RKO (cell line): ENCODE measurements at regions not wholly inside any gene's neighbourhood (a gene's known extent, or its start where the extent isn't known, plus 50 kb on each side); places are given as distances from the start of the nearest gene placed in this dataset.

Experiments
- DNase-seq: peaks from one replicate; pipeline ENCODE4 v3.0.0-alpha.2; 2016; ENCODE audit warnings: low spot score

DNA sequence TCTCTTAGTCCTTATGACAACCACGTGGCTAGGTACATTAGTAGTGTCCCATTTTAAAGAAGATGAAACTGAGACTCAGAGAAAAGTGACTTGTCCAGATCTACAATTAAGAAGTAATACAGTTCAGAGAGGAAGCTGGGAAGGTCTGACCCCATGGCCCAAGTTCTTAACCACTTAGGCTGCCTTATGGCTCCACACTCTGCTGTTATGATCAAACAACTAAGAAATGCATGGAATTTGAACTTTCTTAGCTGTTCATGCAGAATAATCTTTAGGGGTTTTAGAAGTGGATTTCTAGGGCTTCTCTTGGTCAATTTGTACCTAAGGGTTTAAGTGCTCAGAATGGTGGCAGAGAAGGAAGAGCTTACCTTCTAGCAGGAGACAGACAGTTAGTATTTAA, 128.0 kb upstream of the MSX2 start:
- no peak for DNase-seq

DNA sequence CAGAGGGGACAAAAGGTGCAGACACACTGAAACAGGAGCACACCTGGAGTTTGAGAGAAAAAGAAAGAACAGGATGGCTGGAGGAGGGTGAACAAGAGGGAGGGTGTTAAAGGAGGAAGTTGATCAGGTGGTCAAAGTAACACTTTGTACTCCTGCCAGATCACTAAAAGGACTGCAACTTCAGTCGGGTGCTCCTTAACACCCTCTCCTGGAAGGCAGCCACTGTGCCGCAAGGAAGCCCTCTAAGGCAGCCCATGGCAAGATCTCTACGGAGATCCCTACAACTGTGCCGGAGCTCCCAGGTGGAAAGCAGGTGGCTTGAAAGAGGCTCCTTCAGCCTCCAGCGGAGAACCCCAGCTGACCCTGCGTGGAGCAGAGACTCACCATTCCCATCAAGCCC, 124.4 kb upstream of the MSX2 start:
- DNase-seq = no peak

DNA sequence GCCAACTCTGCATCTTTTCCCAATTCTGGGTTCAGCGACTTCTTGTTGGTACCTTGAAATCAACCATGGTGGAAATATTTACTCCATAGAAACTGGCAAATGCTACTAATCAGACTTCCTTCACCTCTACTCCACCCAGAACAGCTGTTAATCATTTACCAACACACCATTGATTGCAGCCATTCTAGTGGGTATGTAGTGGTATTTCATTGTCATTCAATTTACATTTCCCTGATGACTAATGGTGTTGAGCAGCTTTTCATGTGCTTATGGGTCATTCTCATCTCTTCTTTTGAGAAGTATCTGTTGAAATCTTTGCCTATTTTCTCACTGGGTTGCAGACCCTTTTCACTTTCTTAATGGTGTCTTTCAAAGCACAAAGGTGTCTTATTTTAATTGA, 122.4 kb upstream of the MSX2 start:
- DNase-seq = no peak

DNA sequence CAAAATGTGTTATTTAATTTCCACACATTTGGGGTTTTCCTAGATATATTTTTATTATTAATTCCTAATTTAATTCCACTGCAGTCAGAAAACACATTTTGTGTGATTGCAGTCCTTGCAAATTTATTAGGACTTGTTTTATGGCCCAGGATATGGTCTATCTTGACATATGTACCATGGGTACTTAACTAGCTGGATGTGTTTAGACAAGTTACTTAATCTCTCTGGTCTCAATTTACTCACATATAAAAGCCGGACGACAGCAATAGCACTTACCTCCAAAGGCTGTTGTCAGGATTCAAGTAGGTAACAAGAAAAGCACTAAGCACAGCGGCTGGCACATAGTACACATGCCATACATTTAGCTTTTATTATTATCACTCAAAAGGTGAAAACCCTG, 118.2 kb upstream of the MSX2 start:
- no peak for DNase-seq

DNA sequence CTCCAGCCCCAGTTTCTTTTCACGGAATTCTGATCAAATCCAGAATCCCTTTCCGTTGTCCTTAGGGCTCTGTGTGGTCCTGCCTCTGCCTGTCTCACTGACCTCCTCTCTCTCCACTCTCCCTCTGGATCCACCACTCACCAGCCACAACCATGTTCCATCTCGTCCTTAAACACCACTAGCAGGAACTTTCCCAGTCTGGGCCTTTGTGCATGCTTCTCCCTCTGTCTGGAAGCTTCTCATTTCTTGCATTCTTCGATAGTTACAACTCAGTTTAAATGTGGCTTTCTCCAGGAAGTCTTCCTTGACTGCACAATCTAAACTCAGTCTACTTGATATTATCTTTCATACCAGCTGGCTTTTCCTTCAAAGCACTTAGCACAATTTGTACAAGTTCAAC, 117.7 kb upstream of the MSX2 start:
- no peak for DNase-seq

DNA sequence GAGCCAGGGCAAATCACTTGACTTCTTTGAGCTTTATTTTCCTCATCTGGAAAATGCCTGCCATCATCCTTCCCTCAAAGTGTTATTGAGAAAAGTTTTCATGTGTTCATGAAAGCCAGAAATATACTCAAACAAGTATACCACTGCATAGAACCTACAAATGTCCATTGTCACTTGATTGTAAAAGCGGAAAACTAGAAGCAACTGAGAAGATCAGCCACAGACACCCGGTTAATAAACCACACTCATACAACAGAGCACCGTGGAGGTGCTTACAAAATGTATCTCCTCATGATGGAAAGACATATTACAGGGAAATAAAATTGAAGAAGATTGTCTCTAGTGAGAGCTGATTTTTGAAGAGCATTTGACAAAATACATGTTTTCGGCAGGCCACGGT, 117.2 kb upstream of the MSX2 start:
- DNase-seq = no peak

DNA sequence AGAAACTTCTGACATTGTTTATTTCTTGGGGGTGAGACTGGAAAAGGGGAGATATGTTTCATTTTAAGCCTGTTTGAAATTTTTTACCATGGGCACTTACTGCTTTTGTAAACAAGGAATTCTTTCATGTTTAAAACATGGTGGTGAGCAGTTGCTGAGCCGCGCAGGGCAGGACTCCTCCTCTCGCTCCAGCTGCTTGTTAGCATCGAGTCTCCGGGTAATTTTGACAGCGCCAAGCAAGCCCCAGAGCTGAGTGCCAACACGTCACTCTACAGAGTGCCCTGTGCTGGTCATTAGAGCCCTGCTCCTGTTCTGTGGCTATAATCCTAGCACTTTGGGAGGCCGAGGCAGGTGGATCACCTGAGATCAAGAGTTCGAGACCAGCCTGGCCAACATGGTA, 116.5 kb upstream of the MSX2 start:
- no peak for DNase-seq

DNA sequence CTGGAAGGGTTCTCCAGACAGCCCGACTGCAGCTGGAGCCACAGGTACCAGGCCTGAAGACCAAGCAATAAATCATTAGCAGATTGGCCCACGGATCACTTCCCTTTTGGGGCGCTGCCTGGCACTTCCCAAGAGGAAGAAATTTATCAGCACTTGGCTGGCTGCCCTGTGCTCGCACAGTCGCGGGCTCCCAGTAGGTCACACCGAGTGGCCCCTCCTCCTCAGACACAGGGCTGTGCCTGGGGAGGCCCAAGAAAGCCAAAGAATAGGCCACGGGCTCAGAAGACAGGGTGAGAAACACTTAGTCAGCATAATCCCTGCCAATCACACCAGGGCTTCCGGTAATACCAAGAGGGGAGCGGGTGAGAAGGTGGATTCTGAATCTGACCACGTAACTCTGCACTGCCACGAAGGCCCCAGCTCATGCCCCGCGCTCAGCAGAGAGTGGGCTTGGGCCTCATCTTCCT, 115.7 kb upstream of the MSX2 start:
- DNase-seq = peak; percentile 51

DNA sequence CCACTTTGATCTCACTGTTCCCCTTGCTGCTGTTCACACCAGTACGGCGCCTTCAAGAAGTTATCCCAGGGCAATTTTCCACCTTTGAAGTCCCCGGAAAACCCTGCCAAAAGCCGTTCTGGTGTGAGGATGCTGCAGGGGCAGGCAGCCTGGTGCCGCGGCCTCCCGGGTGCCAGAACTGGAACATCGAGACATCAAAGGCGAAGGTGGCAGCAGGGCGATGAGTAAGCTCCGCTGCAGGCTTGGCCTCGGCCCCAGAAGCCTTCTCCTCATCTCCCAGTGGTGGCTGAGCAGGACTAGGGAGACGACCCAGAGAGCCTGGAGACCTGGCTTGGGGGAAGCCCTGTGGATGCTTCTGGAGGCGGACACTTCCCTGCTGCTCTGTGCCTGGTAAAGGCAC, 115.3 kb upstream of the MSX2 start:
- no peak for DNase-seq

DNA sequence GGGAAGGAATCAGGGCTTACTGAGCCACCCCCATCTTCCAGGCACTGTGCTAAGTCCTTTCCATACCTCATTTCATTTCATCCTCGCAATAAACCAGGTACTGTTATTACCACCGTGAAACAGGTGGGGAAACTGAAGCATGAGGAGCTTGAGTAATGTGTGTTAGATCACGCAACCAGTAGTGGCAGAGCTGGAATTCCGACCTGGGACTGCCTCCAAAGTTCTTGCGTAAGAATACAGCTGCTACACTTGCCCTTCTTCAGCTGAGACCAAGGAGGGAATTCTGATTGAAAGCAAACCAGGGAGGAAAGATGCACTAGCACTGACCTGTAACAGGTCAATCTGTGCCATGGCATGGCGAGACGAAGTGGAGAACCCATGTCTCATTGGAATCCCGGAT, 113.4 kb upstream of the MSX2 start:
- DNase-seq = no peak

DNA sequence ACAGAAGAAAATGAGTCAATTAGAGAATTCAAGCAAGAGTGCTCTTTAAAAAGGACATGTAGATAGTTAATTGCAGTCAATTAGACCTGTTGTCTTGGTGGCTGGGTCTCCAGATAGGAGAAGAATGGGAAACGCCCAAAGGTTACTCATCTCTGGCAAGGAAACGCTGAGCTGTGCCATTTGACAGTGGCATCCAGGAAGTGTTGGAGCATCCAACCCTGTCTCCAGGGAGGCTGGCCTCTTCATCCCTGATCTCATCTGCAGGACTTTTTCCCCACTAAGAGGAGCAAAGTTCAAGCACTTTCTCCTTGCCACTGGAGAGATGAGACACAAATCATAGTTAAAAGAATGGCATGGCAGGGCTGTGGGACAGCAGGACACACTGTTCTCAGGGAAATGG, 111.7 kb upstream of the MSX2 start:
- peak; percentile 2 for DNase-seq

DNA sequence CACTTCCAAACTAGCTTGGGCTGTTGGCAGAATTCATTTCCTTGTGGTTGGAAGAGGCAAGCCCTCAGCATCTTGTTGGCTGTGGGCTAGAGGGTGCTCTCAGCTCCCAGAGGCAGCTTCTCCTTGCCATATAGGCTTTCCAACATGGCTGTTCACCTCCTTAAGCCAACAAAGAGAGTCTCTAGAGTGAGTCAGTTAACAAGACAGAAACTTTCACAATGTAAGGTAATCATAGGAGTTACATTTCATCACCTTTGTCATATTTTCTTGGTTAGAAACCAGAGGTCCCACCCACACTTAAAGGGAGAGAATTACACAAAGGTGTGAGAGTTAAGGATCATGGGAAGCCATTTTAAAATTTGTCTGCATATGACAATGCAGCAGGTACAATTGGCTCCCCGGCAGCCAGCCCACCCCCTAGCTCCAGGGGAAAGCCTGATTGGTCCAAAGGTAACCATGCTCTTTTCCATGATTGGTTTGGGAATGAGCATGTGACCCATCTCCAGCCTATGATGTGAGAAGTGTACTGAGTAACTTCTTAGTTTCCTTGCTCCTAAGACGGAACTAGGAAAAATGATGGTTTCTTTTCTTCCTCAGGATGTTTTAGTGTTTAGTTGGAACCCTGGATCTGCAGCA, 109.8 kb upstream of the MSX2 start:
- DNase-seq = no peak

DNA sequence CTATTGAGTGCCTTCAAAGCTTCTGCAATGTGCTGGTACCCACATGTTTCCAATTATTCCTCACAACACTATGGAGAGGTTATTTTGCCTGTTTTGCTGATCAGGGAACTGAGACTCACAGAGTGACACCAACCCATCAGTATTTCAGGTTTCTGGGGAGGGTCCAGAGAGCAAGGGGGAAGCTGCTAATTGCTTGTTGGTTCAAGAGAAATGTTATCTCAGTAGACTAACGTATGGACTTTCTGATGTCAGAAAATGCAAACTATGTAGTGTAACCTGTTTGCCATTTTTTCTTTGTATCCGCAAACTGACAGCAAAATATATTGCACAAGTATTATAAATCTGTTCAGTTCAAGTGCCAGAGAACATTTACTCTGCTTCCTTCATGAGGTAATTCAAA, 108.3 kb upstream of the MSX2 start:
- DNase-seq = no peak

DNA sequence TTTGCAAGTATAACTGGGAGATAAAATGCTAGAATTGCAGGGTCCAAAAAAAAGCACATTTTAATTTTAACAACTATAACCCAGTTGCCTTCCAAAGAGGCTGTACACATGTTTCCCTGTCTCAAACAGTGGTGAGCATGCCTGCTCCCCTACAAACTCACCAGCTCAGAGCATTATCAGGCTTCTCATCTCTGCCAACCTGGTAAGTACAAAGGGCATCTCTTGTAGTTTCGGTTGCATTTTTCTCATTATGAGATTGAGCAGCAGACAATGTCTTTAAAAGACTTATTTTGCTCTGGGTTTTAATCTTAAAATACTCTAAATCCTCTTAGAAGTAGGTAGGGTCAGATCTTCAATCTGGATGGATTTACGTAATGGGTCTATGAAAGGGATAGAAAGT, 107.1 kb upstream of the MSX2 start:
- DNase-seq = no peak

DNA sequence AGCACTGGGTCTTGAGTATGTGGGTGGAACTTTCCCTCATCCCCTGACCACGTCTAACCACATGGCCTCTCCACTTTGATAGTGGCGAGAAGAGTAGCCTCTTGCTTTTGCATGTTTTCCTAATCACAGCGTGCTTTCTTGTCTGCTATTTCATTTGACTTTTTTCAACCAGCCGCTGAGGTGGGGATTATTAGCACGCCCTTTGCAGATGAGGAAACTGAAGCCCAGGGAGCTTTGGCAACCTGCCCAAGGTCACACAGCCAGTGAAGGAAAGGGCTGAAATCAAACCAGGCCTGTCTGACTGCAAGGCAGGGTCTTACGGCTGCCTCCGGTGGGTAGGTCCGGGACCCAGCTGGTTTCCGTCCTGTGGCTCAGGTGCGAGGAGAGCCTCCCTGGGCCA, 106.5 kb upstream of the MSX2 start:
- DNase-seq = no peak

DNA sequence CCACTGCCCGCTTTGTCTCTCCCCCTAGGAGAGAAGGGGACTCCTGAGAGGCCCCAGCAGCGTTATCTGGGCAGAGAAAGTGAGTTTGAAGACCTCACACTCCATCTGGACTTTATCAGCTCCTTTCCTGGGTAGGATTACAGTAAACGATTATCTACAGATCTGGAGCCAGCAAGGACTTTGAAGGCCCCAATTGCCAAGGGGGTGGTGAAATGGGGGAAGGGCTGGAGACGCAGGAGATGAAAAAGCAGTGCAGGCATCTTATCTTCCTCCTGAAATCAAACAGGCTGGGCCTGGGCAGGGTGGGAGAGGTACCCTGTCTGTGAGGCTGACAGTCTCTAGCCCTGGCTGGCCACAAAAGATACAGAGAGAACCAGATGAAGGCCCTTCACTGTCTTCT, 105.8 kb upstream of the MSX2 start:
- no peak for DNase-seq

DNA sequence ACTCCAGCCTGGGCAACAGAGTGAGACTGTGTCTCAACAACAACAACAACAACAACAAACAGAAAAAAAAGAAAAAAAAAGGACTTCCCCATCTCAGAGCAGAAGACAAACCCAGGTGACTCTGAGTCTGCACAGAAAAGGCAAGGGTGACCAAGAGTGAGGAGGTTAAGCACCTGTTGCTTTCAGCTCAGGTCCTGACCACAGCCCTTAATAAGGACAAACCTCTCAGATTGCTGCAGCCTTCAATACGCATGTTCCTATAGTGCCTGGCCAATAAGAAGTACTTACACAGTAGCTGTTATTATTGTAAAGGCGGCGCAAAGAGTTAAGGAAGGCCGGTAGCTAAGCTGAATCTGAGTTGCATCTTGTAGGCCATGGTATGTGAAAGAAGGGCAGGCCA, 102.3 kb upstream of the MSX2 start:
- DNase-seq = no peak

DNA sequence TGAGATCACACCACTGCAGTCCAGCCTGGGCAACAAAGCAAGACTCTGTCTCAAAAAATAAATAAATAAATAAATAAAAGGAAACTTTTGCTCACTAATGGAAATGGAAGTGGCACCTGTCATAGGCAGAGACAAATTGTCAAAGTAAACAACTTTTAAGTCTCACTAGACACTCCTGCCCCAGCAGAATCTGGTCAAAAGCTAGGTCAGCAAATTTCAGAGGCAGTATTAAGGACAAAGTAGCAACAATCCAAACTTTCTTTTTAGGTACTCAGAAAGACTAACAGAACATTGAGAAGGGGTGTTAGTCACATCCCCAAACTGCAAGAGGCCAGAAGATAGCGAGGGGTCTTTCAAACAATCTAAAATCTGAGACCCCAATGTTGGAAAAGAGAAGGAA, 101.4 kb upstream of the MSX2 start:
- no peak for DNase-seq

DNA sequence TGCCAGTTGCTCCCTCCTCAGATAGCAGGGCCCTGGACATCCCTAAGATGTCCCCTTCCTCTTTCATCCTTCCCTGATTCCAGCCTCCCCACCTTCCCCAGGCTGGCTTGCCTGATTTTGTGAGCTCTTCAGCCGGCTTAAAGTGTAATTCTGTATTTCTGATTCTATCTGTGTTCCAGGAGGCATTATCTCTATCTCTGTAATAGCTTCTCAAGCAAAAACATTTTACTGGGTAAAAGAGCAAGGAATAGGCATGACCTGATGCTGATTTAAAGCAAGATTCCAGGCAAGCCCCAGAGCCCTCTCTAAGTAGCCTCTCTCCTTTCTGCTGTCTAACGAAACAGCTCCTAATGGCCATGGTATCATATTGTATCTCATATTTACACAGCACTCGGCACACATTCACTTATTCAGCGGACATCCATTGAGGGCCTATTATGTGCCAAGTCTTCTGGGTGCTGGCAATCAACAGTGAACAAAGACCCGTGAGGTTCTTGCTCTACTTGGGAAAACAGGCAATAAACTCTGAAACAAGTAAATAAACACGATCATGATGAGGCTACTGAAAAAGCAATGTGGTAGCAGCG, 100.9 kb upstream of the MSX2 start:
- DNase-seq = no peak

DNA sequence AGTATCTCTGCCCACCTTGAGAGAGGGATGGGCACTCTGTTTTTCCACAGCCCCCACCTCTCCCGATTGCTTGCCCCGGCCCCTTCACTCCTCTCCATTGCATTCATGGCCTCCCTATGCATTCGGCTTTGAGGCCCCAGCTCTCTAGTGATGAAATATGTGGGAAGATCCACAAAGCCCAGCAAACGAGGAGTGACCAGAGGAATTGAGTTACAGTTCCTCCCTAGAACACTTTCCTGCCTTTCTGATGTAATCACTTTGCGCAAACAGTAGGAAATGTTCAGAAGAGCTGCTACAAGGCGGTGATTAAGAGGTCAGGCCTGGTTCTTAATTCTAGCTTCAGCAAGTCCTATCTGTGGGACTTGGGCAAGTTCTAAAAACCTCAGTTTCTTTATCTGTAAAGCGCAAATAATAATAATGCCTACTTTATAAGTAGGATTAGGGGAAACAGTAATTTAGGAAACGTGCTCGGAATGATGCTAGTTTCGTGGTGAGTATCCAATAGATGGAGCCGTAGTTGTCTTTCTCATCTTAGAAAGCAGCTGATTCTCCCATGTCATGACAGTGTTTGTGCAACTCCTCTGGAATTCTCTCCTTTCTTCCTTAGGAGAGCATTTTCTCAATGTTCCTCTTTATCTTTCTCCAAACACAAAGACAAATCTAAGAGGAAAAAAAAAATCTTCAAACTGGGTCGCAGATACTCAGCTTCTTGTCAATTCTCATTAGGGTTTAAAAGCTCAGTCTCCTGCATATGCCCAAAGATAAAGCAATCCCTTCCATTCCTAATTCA, 99.5 kb upstream of the MSX2 start:
- DNase-seq = no peak

DNA sequence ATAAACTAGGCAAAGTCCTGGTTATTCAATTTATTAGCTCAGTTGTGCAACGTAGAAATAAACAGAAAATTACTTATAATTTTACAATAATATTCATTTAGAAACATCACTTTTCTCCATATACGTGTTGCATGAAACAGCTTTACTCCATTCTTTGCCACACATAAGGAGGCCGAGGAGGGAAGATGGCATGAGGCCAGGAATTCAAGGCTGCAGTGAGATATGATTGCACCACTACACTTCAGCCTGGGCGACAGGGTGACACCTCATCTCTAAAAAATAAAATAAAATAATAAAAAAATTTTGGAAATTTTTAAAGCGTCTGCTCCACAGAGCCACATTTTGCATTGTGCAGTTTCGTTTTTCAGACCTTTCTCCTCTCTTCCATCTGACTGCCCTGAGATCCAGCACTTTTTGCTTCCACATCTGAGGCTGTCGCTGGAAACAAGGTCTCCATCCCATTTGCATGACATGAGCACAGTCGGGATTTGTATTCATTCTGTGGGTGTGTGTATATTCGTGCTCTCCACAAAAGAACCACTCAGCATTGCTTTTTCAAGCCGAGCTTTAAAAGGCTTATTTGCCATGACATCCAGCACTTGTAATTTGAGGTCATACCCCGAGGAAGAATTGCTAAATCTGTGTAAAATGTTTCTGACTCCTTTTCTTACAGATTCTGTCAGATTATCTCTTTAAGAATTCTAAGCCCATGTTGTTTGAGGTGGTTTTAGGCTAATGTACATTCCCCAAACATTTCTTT, 98.6 kb upstream of the MSX2 start:
- no peak for DNase-seq

DNA sequence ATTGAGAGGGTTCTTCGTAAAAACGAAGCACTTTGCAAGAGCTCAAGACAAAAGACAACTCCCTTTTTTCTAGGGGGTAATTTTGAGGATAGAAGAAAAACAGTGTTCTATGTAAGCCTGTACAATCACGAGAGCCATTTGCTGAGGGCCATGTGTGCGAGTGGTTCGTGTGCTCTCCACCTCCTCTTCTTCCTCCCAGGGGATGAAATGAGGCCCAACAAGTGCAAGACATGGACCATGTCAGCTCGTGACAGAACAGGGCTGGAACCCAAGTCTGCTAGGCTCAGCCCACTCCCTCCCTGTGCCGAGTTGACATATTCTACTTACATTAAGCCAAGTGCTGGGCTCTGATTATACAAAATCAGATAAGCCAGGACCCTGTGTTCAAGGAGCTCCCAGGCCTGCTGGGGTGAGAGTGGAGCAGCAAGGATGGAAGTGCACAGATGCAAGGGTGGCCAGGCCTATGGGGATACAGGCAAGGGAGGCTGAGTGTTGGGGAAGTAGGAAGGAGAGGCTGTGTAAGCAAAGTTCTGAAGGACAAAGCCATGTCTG, 97.9 kb upstream of the MSX2 start:
- no peak for DNase-seq

DNA sequence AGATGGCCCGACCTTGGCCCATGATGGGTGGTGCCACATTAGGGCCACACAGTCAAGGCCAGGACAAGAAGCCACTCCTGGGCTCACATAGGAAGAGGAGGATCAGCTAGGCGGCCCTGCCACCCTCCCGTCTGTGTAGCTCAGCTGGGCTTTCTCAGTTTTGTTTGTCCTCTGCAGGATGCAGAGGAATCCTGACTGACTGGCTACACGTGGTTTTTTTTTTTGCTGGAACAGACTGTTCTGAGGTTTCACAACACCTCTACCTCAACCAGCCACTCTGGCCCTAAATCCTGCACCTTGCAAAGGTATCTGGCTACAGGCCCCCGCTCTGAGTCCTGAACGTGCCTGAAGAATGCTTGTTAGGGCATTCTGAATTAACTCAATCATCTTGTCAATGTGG, 88.3 kb upstream of the MSX2 start:
- DNase-seq = no peak
